ENCODE measurements at regions not wholly inside any gene's neighbourhood (a gene's known extent, or its start where the extent isn't known, plus 50 kb on each side); places are given as distances from the start of the nearest gene placed in this dataset.

DNA sequence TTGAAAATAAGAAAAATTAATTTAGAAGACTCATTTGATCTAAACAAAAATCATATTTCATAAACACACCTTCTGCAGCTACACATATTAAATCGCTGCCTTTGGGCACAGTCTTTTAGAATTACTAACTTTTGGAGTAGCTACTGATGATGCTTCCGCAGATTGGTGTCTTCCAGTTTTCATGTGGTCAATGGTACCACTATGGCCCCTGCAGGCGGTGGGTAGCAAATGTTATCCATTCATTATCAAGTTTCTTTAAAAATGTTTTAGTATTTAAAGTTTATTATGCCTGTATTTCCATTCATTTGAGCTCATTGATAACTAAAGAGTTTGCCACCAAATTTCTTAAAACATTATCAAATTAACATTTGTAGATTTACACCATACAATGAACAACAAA, 122.9 kb upstream of the GRAMD2B start:
- no peak for DNase-seq

DNA sequence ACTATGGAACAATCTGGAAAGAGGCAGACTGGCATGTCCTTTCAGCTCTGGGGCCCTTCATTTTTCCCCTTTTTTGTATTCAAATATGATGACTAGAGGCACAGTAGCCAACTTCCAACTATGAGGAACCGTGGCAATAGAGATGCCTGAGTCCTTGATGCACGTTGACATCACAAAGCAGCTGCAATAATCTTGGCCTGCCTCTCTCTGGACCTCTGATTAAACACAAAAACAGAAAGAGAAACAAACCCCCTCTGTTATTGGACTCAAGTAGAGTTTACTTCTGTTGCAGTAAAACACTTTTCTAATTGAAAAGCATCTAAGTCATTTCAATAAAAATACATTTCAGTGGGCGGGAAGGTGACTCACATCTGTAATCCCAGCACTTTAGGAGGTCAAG, 122.2 kb upstream of the GRAMD2B start:
- DNase-seq: no peak

GRCh38 chr5:126309860-126310259, 113.3 kb upstream of the GRAMD2B start:
- DNase-seq: no peak

GRCh38 chr5:126311766-126312165, 111.4 kb upstream of the GRAMD2B start:
- DNase-seq: no peak

GRCh38 chr5:126315341-126315740, 107.9 kb upstream of the GRAMD2B start:
- DNase-seq: no peak

GRCh38 chr5:126332326-126332725, 90.9 kb upstream of the GRAMD2B start:
- DNase-seq: no peak

DNA sequence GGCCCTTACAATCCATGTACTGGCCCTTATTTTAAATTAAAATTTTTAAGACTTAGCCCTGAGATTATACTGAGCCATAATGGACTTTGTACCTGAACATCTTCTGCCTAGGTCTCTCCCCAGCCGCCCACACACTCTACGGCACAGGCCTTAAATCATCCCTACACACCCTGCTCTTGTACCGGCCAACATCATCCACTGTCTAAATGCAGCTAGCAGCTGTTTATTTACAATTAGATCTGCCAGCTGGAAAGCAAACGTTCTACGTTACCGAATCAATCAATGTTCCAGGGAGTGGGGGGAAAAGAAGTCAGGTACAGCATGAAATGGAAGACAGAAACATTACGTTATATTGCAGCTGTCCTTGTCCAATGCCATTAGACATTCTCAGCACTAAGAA, 88.4 kb upstream of the GRAMD2B start:
- no peak for DNase-seq

GRCh38 chr5:126335886-126336285, 87.3 kb upstream of the GRAMD2B start:
- DNase-seq: no peak

DNA sequence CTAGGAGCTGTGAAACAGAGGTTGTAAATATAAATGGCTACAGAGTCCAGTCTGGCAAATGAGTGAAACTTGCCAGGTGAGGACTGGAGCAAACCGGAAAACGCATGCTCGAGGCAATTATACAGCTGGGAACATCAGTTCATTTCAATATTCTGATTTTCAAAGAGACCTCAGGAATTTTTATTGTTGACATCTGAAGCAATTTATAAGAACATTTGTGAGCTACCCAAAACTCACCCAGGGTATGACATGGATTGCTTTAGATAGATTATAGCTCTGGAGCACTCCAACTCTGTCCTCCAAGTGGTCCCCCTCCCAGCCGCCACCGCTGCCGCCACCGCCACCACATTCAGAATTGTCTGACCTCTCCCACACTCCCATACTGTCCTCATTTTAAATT, 84.6 kb upstream of the GRAMD2B start:
- no peak for DNase-seq

DNA sequence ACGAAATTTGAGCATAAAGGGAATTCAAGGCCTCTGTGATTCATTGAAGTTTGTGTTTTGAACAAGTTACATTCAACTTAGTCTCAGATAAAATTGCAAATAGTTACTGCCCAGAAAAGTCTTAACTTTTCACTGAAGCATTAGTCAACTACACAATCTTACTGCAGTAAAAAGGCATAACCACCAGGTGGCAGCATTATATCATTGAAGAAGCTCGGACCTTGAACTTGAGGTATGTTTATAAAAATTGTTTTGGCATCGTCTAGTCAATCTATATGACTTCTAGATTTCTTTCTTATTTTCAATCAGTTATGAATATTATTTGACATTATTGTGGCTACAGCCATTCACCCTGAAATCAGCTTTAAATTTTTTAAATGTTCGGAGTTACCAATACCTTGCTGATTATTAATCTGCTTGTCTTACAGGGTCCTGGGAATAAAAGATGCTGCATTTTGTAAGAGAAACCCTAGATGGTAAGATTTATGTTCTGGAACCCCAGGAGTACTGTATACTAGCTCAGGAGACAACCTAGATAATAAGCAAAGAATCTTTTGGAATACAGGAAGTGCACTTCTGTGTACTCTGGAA, 83.9 kb upstream of the GRAMD2B start:
- DNase-seq: peak; percentile 60

- DNase-seq: no peak
Measured at GRCh38 chr5:126341906-126342630, 81.1 kb upstream of the GRAMD2B start.

DNA sequence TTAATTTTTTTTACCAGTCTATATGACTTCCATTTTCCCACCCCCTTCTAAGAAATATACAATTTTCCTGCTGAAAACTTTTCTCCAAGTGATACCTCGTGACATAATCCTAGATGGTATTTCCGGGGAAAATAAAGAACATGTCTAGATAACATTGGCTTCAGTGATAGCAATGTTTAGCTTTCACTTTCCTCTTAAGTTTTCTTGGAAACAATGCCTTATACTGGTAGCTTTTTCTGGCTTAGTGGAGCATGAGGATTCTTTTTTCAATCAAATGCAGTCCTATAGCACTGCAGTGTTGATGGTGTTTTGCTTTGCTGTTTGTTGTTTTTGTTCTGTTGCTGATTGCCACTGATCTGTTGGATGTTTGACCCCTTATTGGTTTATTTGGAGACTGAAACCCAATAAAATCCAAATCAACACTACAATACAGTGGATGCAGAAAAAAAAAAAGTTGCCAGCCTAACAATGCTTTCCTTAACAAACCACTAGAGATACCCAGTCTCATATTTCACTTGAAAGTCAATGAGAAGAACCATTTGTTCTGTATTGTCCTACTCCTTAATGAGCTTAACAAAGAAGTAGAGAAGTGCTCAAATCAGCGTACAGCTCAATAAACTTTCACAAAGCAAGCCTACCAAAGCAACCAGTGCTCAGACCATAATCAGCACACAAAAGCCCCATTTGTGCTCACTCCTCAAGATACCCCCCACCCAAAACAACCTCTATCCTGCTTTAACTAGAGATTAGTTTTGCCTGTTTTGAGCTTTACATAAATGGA, 74.2 kb upstream of the GRAMD2B start:
- DNase-seq: no peak

GRCh38 chr5:126351153-126351552, 72.1 kb upstream of the GRAMD2B start:
- DNase-seq: no peak

- DNase-seq: peak; percentile 41
Measured at GRCh38 chr5:126354012-126354857, 69.0 kb upstream of the GRAMD2B start.

- no peak for DNase-seq
Measured at GRCh38 chr5:126354858-126355731, 68.1 kb upstream of the GRAMD2B start.

GRCh38 chr5:126355940-126356339, 67.3 kb upstream of the GRAMD2B start:
- no peak for DNase-seq

GRCh38 chr5:126357585-126358342, 65.4 kb upstream of the GRAMD2B start:
- no peak for DNase-seq

DNA sequence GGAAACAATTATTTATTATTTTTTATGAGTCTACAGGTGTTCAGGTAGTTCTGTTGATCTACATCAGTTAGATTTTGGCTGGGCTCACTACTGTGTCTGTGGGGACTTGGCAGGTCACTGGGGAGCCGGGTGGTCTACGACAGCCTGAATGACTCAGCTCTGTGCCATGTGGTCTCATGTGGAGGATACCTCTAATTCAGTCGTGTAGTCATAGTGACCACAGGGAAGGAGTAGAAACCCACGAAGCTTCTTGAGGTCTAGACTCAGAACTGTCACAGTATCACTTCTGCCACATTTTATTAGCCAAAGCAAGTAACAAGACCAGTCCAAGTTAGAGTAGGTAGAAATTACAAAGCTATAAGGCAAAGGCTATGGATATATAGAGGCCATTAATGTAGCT, 64.7 kb upstream of the GRAMD2B start:
- DNase-seq: no peak

DNA sequence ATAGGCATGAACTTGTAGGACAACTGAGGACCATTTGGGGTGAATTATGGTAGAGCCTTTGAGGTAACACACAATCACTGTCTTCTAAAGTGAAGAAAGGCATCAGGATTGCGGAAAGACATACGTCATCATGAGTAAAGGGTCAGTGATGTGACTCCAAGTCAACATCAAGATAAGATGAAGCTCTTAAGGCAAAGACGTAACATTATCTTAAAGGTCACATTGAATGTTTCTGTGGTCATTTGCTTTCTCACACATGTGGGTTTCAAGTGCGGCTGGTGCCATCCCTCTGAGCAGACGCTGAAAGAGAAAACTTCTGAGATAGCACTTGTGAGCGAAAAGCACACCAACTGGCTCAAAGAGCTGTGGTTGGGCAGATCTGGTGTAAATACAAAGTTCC, 63.3 kb upstream of the GRAMD2B start:
- no peak for DNase-seq

- no peak for DNase-seq
Measured at GRCh38 chr5:126360467-126360866, 62.7 kb upstream of the GRAMD2B start.

- no peak for DNase-seq
Measured at GRCh38 chr5:126363658-126364057, 59.6 kb upstream of the GRAMD2B start.
